ENCODE measurements at regions not wholly inside any gene's neighbourhood (a gene's known extent, or its start where the extent isn't known, plus 50 kb on each side); places are given as distances from the start of the nearest gene placed in this dataset.

- no peaks in the 10 kb centered on the region for H3K79me2 ChIP-seq
- H4K20me1 ChIP-seq (ENCODE audit: insufficient read depth, poor library complexity, severe bottlenecking): no peaks in the 10 kb centered on the region
- H3K36me3 ChIP-seq (replicated peaks; ENCODE audit: insufficient read depth, low read depth): no peaks in the 10 kb centered on the region
- DNase-seq (ENCODE audit: low spot score): no peak
- no peak overlapping the region for H3K4me3 ChIP-seq
- H3K27me3 ChIP-seq: no peaks in the 10 kb centered on the region
- H3K27ac ChIP-seq: no peak overlapping the region
- 67% methylated on average over 1 of the region's 1 CpG for WGBS (ENCODE audit: low lambda C conversion rate, missing lambda C conversion rate)
- H3K9me3 ChIP-seq (ENCODE audit: low read depth): no peaks in the 10 kb centered on the region
- H2AFZ ChIP-seq: no peak overlapping the region
- H3K4me1 ChIP-seq (ENCODE audit: insufficient read depth): peaks cover 5% of the 10 kb centered on the region
- no peak overlapping the region for H3K4me2 ChIP-seq
- H3K9me2 ChIP-seq (replicated peaks; ENCODE audit: insufficient read depth): no peaks in the 10 kb centered on the region
- no peak for TF ChIP-seq CTCF (IDR thresholded peaks at IDR 0.05; ENCODE audit: poor library complexity)
- TF ChIP-seq EZH2 (IDR thresholded peaks at IDR 0.05; ENCODE audit: borderline replicate concordance): no peak
- TF ChIP-seq EZH2phosphoT487 (IDR thresholded peaks at IDR 0.05; ENCODE audit: low read depth, severe bottlenecking, unreplicated experiment): no peak
Observed at GRCh38 chr7:123348690-123349089, 148.9 kb upstream of the SLC13A1 start.

DNA sequence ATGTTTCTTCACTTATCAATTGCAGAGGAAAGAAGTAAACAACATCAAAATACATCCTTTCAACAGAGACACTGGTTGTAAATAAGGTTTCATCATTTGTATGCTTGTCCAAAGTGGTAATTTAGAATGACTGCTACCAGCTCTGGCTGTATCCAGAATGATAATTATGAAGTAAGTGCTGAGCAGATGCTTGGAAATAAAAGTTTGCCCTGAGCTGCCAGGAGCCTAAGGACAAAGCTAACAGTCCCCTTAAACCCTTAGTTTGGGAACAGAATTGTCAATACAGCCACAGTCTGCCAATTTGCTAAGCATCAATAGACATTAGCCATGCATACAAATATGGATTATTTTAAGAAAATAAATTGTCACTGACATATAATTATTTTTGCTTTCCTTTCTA lies 147.0 kb upstream of the SLC13A1 start:
- Histone ChIP-seq H3K27ac (no peak overlapping the region), H4K20me1 (ENCODE audit: insufficient read depth, poor library complexity, severe bottlenecking) (no peaks in the 10 kb centered on the region), H3K27me3 (no peaks in the 10 kb centered on the region), H3K4me3 (no peak overlapping the region), H3K9me3 (ENCODE audit: low read depth) (no peaks in the 10 kb centered on the region), H3K9me2 (replicated peaks; ENCODE audit: insufficient read depth) (no peaks in the 10 kb centered on the region), H3K4me1 (ENCODE audit: insufficient read depth) (peaks cover under 1% of the 10 kb centered on the region), H3K36me3 (replicated peaks; ENCODE audit: insufficient read depth, low read depth) (no peaks in the 10 kb centered on the region), H2AFZ (no peak overlapping the region), H3K79me2 (no peaks in the 10 kb centered on the region), H3K4me2 (no peak overlapping the region)
- TF ChIP-seq EZH2phosphoT487 (IDR thresholded peaks at IDR 0.05; ENCODE audit: low read depth, severe bottlenecking, unreplicated experiment) (no peak), EZH2 (IDR thresholded peaks at IDR 0.05; ENCODE audit: borderline replicate concordance) (no peak), CTCF (IDR thresholded peaks at IDR 0.05; ENCODE audit: poor library complexity) (no peak)
- no peak for DNase-seq (ENCODE audit: low spot score)

DNA sequence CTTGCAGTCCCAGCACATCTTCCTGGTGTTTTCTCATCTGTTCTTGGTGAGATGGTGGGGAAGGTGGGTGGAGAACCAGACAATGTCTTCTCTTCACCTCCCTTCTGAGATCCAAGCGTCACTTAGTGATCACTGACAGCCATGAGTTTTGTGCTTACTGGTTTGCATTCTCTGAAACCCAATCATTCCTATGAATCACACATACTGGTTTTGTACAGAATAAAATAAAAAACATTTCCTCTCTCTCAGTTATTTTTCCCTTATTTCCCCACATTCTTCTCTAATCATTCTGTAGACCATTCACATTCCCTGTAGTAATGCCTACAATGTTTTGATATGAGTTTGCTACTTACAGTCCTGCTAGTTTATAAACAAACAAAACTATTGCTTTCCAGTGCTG lies 143.8 kb upstream of the SLC13A1 start:
- Histone ChIP-seq H3K27ac (no peak overlapping the region), H3K4me3 (no peak overlapping the region), H3K27me3 (no peaks in the 10 kb centered on the region), H4K20me1 (ENCODE audit: insufficient read depth, poor library complexity, severe bottlenecking) (no peaks in the 10 kb centered on the region), H3K4me1 (ENCODE audit: insufficient read depth) (no peaks in the 10 kb centered on the region), H3K9me2 (replicated peaks; ENCODE audit: insufficient read depth) (no peaks in the 10 kb centered on the region), H3K9me3 (ENCODE audit: low read depth) (no peaks in the 10 kb centered on the region), H2AFZ (no peak overlapping the region), H3K36me3 (replicated peaks; ENCODE audit: insufficient read depth, low read depth) (no peaks in the 10 kb centered on the region), H3K79me2 (no peaks in the 10 kb centered on the region), H3K4me2 (no peak overlapping the region)
- DNase-seq (ENCODE audit: low spot score): no peak
- WGBS (ENCODE audit: low lambda C conversion rate, missing lambda C conversion rate): 90% methylated on average over 1 of the region's 1 CpG
- no peak for TF ChIP-seq CTCF (IDR thresholded peaks at IDR 0.05; ENCODE audit: poor library complexity)
- TF ChIP-seq EZH2 (IDR thresholded peaks at IDR 0.05; ENCODE audit: borderline replicate concordance): no peak
- no peak for TF ChIP-seq EZH2phosphoT487 (IDR thresholded peaks at IDR 0.05; ENCODE audit: low read depth, severe bottlenecking, unreplicated experiment)

GRCh38 chr7:123341102-123341501 lies 141.3 kb upstream of the SLC13A1 start:
- WGBS (ENCODE audit: low lambda C conversion rate, missing lambda C conversion rate): 100% methylated on average over 1 of the region's 1 CpG
- TF ChIP-seq CTCF (IDR thresholded peaks at IDR 0.05; ENCODE audit: poor library complexity): no peak
- TF ChIP-seq EZH2 (IDR thresholded peaks at IDR 0.05; ENCODE audit: borderline replicate concordance): no peak
- no peak for TF ChIP-seq EZH2phosphoT487 (IDR thresholded peaks at IDR 0.05; ENCODE audit: low read depth, severe bottlenecking, unreplicated experiment)

More at GRCh38 chr7:123341102-123341501, 141.3 kb upstream of the SLC13A1 start:
- Histone ChIP-seq H4K20me1 (ENCODE audit: insufficient read depth, poor library complexity, severe bottlenecking) (no peaks in the 10 kb centered on the region), H2AFZ (no peak overlapping the region), H3K79me2 (no peaks in the 10 kb centered on the region), H3K4me2 (no peak overlapping the region), H3K27ac (no peak overlapping the region), H3K9me3 (ENCODE audit: low read depth) (no peaks in the 10 kb centered on the region), H3K27me3 (no peaks in the 10 kb centered on the region), H3K36me3 (replicated peaks; ENCODE audit: insufficient read depth, low read depth) (no peaks in the 10 kb centered on the region), H3K4me1 (ENCODE audit: insufficient read depth) (no peaks in the 10 kb centered on the region), H3K4me3 (no peak overlapping the region), H3K9me2 (replicated peaks; ENCODE audit: insufficient read depth) (no peaks in the 10 kb centered on the region)
- DNase-seq (ENCODE audit: low spot score): no peak
